ENCODE measurements at regions not wholly inside any gene's neighbourhood (a gene's known extent, or its start where the extent isn't known, plus 50 kb on each side); places are given as distances from the start of the nearest gene placed in this dataset.

DNA sequence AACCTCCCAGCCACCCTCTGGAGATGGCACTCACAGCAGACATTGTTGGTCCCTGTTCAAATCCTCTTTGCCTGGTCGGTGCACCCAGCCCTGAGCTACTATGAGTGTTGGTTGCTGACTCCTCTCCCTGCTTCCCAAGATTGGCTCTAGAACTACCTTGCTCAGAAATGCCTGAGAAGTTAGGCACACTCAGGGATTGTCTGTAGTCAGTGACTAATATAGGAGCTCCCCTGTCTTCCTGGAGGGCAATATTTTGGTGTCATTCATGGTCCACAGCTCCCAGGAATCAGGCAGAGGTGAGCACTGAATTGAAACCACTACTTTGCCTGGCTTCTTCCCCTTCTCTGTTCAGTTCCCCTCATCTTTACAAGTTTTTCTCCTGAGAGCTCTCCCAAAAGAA, 325.9 kb downstream of the MIAT start (continued):
- TF ChIP-seq FOSL1 (IDR thresholded peaks at IDR 0.05; ENCODE audit: insufficient read depth, low read depth, low read length) (no peak), ZNF274 (IDR thresholded peaks at IDR 0.05; ENCODE audit: borderline replicate concordance, extremely low read depth, low read length) (no peak), HDAC2 (IDR thresholded peaks at IDR 0.05; ENCODE audit: borderline replicate concordance in 1 of 2, low read depth in 2 of 2, low read length in 2 of 2) (no peak), BCL11A (IDR thresholded peaks at IDR 0.05; ENCODE audit: low read depth in 2 of 2, low read length in 2 of 2) (no peak)
- TF ChIP-seq, protein P1, sequence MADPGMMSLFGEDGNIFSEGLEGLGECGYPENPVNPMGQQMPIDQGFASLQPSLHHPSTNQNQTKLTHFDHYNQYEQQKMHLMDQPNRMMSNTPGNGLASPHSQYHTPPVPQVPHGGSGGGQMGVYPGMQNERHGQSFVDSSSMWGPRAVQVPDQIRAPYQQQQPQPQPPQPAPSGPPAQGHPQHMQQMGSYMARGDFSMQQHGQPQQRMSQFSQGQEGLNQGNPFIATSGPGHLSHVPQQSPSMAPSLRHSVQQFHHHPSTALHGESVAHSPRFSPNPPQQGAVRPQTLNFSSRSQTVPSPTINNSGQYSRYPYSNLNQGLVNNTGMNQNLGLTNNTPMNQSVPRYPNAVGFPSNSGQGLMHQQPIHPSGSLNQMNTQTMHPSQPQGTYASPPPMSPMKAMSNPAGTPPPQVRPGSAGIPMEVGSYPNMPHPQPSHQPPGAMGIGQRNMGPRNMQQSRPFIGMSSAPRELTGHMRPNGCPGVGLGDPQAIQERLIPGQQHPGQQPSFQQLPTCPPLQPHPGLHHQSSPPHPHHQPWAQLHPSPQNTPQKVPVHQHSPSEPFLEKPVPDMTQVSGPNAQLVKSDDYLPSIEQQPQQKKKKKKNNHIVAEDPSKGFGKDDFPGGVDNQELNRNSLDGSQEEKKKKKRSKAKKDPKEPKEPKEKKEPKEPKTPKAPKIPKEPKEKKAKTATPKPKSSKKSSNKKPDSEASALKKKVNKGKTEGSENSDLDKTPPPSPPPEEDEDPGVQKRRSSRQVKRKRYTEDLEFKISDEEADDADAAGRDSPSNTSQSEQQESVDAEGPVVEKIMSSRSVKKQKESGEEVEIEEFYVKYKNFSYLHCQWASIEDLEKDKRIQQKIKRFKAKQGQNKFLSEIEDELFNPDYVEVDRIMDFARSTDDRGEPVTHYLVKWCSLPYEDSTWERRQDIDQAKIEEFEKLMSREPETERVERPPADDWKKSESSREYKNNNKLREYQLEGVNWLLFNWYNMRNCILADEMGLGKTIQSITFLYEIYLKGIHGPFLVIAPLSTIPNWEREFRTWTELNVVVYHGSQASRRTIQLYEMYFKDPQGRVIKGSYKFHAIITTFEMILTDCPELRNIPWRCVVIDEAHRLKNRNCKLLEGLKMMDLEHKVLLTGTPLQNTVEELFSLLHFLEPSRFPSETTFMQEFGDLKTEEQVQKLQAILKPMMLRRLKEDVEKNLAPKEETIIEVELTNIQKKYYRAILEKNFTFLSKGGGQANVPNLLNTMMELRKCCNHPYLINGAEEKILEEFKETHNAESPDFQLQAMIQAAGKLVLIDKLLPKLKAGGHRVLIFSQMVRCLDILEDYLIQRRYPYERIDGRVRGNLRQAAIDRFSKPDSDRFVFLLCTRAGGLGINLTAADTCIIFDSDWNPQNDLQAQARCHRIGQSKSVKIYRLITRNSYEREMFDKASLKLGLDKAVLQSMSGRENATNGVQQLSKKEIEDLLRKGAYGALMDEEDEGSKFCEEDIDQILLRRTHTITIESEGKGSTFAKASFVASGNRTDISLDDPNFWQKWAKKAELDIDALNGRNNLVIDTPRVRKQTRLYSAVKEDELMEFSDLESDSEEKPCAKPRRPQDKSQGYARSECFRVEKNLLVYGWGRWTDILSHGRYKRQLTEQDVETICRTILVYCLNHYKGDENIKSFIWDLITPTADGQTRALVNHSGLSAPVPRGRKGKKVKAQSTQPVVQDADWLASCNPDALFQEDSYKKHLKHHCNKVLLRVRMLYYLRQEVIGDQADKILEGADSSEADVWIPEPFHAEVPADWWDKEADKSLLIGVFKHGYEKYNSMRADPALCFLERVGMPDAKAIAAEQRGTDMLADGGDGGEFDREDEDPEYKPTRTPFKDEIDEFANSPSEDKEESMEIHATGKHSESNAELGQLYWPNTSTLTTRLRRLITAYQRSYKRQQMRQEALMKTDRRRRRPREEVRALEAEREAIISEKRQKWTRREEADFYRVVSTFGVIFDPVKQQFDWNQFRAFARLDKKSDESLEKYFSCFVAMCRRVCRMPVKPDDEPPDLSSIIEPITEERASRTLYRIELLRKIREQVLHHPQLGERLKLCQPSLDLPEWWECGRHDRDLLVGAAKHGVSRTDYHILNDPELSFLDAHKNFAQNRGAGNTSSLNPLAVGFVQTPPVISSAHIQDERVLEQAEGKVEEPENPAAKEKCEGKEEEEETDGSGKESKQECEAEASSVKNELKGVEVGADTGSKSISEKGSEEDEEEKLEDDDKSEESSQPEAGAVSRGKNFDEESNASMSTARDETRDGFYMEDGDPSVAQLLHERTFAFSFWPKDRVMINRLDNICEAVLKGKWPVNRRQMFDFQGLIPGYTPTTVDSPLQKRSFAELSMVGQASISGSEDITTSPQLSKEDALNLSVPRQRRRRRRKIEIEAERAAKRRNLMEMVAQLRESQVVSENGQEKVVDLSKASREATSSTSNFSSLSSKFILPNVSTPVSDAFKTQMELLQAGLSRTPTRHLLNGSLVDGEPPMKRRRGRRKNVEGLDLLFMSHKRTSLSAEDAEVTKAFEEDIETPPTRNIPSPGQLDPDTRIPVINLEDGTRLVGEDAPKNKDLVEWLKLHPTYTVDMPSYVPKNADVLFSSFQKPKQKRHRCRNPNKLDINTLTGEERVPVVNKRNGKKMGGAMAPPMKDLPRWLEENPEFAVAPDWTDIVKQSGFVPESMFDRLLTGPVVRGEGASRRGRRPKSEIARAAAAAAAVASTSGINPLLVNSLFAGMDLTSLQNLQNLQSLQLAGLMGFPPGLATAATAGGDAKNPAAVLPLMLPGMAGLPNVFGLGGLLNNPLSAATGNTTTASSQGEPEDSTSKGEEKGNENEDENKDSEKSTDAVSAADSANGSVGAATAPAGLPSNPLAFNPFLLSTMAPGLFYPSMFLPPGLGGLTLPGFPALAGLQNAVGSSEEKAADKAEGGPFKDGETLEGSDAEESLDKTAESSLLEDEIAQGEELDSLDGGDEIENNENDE (IDR thresholded peaks at IDR 0.05; ENCODE audit: insufficient replicate concordance, low read length): no peak

Measured in H1 (cell line).